Astrocyte (in vitro differentiated cells and primary cell): ENCODE measurements at regions not wholly inside any gene's neighbourhood (a gene's known extent, or its start where the extent isn't known, plus 50 kb on each side); places are given as distances from the start of the nearest gene placed in this dataset.

Experiments used
- DNase-seq: peaks from one replicate; pipeline ENCODE4 v3.0.0-alpha.2; 2010; ENCODE audit warnings: low read depth
- FAIRE-seq: peaks from 2 replicates; lab custom pipeline; 2011; peaks lifted over from hg19 to GRCh38; lab: Jason Lieb, UNC
- H2AFZ ChIP-seq: 2 replicates; pipeline ENCODE4 v1.6.0; 2012; ENCODE audit warnings: low read depth, low read length, inconsistent platforms
- H3K27ac ChIP-seq: 2 replicates; pipeline ENCODE4 v1.5.1; 2011; ENCODE audit warnings: low read depth, low read length, inconsistent platforms
- H3K27me3 ChIP-seq: 2 replicates; pipeline ENCODE4 v1.6.0; 2011; ENCODE audit warnings: low read length, inconsistent platforms; ENCODE audit not compliant: insufficient read depth
- H3K36me3 ChIP-seq: 2 replicates; pipeline ENCODE4 v1.5.1; 2011; ENCODE audit warnings: low read length, inconsistent platforms; ENCODE audit not compliant: insufficient read depth
- H3K4me1 ChIP-seq: 2 replicates; pipeline ENCODE4 v1.5.1; 2011; ENCODE audit warnings: low read length, inconsistent platforms; ENCODE audit not compliant: insufficient read depth
- H3K4me2 ChIP-seq: 2 replicates; pipeline ENCODE4 v1.6.0; 2012; ENCODE audit warnings: low read length, inconsistent platforms
- H3K4me3 ChIP-seq: 2 replicates; pipeline ENCODE4 v1.5.1; 2011; ENCODE audit warnings: low read depth, mild to moderate bottlenecking, low read length, inconsistent platforms; ENCODE audit not compliant: insufficient read depth
- H3K79me2 ChIP-seq: 2 replicates; pipeline ENCODE4 v1.6.0; 2012; ENCODE audit warnings: mild to moderate bottlenecking, low read length, inconsistent platforms; ENCODE audit not compliant: insufficient read depth
- H3K9ac ChIP-seq: 2 replicates; pipeline ENCODE4 v1.6.0; 2012; ENCODE audit warnings: mild to moderate bottlenecking, low read length, inconsistent platforms
- H3K9me3 ChIP-seq: 2 replicates; pipeline ENCODE4 v1.5.1; 2012; ENCODE audit warnings: low read depth, mild to moderate bottlenecking, low read length, inconsistent platforms; ENCODE audit not compliant: insufficient read depth
- H4K20me1 ChIP-seq: 2 replicates; pipeline ENCODE4 v1.6.0; 2012; ENCODE audit warnings: low read length, inconsistent platforms; ENCODE audit not compliant: insufficient read depth
- H3K27ac Mint-ChIP-seq: one replicate; pipeline ENCODE4 v1.8.0; 2021; ENCODE audit warnings: mild to moderate bottlenecking, mixed read lengths; ENCODE audit not compliant: unreplicated experiment
- H3K27me3 Mint-ChIP-seq: one replicate; pipeline ENCODE4 v1.8.0; 2021; ENCODE audit warnings: low read depth, mixed read lengths; ENCODE audit not compliant: unreplicated experiment
- H3K36me3 Mint-ChIP-seq: one replicate; pipeline ENCODE4 v1.8.0; 2021; ENCODE audit warnings: low read depth, mixed read lengths; ENCODE audit not compliant: unreplicated experiment
- H3K4me1 Mint-ChIP-seq: one replicate; pipeline ENCODE4 v1.8.0; 2021; ENCODE audit warnings: low read depth, mixed read lengths; ENCODE audit not compliant: unreplicated experiment
- H3K4me3 Mint-ChIP-seq: one replicate; pipeline ENCODE4 v1.8.0; 2021; ENCODE audit warnings: mild to moderate bottlenecking, moderate library complexity, mixed read lengths; ENCODE audit not compliant: unreplicated experiment
- H3K9me3 Mint-ChIP-seq: one replicate; pipeline ENCODE4 v1.8.0; 2021; ENCODE audit warnings: mild to moderate bottlenecking, mixed read lengths; ENCODE audit not compliant: unreplicated experiment
- EZH2 ChIP-seq: IDR thresholded peaks from 2 replicates; pipeline ENCODE4 v1.6.1; 2012; ENCODE audit warnings: mild to moderate bottlenecking, low read length, inconsistent platforms; ENCODE audit not compliant: insufficient read depth
- TF ChIP-seq, protein P1 (sequence below): IDR thresholded peaks from 2 replicates; pipeline ENCODE4 v1.5.1; 2011; ENCODE audit warnings: low read depth, mild to moderate bottlenecking, inconsistent platforms, low read length, moderate library complexity; ENCODE audit not compliant: insufficient read depth

DNA sequence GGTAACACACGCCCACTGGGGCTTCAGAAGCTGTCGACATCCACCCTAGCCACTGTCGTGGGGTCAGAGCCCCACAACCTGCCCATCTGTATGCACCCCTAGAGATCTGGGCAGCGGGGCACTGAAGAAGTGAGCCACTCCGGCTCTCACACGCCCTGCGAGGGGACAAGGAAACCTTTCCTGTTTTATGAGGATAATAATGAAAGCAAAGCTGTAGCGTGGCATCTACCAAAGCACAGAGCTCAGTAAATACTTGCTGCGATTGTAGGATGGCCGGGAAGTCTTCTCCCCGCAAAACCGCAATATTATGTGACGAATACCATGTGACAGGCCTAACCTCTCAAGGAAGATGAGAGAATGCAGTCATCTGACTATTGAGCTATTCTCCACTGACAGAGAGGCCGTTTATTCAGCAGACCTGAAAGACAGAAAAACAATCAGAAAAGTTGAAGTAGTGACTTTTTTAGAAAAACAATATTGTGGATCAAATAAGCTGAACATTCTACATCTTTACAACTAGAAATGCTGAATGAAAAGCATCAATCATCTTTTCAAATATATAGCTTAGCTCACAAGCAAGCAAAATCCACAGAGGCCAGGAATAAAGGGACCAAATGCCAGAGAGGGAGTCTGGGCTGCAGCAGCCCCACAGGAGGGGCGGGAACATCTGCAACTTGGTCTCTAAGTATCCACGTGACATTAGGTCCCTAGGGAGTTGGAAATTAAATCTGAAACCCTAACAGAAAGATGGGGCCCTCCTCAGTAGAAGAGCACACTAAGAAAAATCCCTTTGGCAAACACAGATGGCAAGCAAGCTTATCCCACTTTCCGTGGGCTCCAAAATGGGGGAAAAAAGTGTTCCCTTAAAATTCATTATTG lies 207.8 kb downstream of the TTLL2 start:
- H3K4me2 ChIP-seq = no peak overlapping the region
- DNase-seq = no peak
- H3K27me3 ChIP-seq = no peaks in the 10 kb centered on the region
- H3K36me3 ChIP-seq = no peaks in the 10 kb centered on the region
- TF ChIP-seq, protein P1, sequence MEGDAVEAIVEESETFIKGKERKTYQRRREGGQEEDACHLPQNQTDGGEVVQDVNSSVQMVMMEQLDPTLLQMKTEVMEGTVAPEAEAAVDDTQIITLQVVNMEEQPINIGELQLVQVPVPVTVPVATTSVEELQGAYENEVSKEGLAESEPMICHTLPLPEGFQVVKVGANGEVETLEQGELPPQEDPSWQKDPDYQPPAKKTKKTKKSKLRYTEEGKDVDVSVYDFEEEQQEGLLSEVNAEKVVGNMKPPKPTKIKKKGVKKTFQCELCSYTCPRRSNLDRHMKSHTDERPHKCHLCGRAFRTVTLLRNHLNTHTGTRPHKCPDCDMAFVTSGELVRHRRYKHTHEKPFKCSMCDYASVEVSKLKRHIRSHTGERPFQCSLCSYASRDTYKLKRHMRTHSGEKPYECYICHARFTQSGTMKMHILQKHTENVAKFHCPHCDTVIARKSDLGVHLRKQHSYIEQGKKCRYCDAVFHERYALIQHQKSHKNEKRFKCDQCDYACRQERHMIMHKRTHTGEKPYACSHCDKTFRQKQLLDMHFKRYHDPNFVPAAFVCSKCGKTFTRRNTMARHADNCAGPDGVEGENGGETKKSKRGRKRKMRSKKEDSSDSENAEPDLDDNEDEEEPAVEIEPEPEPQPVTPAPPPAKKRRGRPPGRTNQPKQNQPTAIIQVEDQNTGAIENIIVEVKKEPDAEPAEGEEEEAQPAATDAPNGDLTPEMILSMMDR = no peak
- TF ChIP-seq EZH2 = no peak
- Mint-ChIP-seq H3K4me1 (no peaks in the 10 kb centered on the region), H3K9me3 (peaks cover 3% of the 10 kb centered on the region), H3K4me3 (no peak overlapping the region), H3K27ac (no peak overlapping the region), H3K36me3 (peaks cover 2% of the 10 kb centered on the region), H3K27me3 (peaks cover 47% of the 10 kb centered on the region)
- FAIRE-seq = no peak
- no peak overlapping the region for H3K9ac ChIP-seq
- H3K9me3 ChIP-seq = no peaks in the 10 kb centered on the region
- no peak overlapping the region for H3K27ac ChIP-seq
- no peak overlapping the region for H3K4me3 ChIP-seq
- no peaks in the 10 kb centered on the region for H4K20me1 ChIP-seq
- no peak overlapping the region for H2AFZ ChIP-seq
- H3K4me1 ChIP-seq = peaks cover under 1% of the 10 kb centered on the region
- no peaks in the 10 kb centered on the region for H3K79me2 ChIP-seq

DNA sequence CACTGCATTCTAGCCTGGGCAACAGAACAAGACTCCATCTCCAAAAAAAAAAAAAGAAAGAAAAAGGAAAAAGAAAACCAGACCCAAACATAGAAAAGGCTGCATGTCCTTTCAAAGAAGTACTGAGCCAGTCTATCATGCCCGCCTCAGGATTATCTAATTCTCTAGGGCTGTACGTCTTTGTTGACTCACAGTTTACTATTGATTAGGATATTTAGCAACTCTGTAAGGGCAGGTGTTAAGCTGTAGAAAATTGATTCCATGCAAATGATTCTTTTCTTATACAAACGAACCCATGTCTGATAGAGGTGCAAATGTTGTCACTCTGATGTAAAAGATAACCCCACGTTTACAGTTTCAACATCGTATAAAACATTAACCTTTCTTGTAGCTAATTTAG lies 209.0 kb downstream of the TTLL2 start:
- H3K9me3 ChIP-seq = no peaks in the 10 kb centered on the region
- no peak overlapping the region for H2AFZ ChIP-seq
- Mint-ChIP-seq H3K27ac (no peak overlapping the region), H3K4me1 (peaks cover 6% of the 10 kb centered on the region), H3K4me3 (no peak overlapping the region), H3K36me3 (peaks cover 2% of the 10 kb centered on the region), H3K27me3 (peaks cover 36% of the 10 kb centered on the region), H3K9me3 (peaks cover 3% of the 10 kb centered on the region)
- H3K36me3 ChIP-seq = no peaks in the 10 kb centered on the region
- H3K27me3 ChIP-seq = no peaks in the 10 kb centered on the region
- no peak overlapping the region for H3K4me3 ChIP-seq
- H3K4me2 ChIP-seq = no peak overlapping the region
- H4K20me1 ChIP-seq = no peaks in the 10 kb centered on the region
- FAIRE-seq = no peak
- TF ChIP-seq EZH2 = no peak
- TF ChIP-seq, protein P1 = no peak
- H3K4me1 ChIP-seq = peaks cover 4% of the 10 kb centered on the region
- no peak overlapping the region for H3K9ac ChIP-seq
- no peak overlapping the region for H3K27ac ChIP-seq
- no peak for DNase-seq
- no peaks in the 10 kb centered on the region for H3K79me2 ChIP-seq

DNA sequence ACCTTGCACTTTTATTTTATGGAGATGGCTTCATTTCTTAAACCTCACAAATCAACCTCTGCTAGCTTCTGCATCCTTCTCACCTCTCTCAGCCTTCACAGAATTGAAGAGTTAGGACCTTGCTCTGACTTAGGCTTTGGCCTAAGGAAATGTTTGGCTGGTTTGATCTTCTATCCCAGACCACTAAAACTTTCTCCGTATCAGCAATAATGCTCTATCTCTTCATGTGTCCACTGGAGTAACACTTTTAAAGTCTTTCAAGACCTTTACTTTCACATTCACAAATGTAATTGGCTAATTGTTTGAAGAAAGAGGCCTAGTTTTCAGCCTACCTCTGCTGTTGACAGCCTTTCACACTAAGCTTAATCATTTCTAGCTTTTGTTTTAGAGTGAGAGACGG lies 212.9 kb downstream of the TTLL2 start:
- peaks cover 12% of the 10 kb centered on the region for H3K9me3 Mint-ChIP-seq
- Histone ChIP-seq H3K9me3 (no peaks in the 10 kb centered on the region), H3K9ac (no peak overlapping the region), H3K36me3 (no peaks in the 10 kb centered on the region), H3K27me3 (no peaks in the 10 kb centered on the region), H3K4me2 (no peak overlapping the region), H3K4me1 (peaks cover 4% of the 10 kb centered on the region), H3K79me2 (no peaks in the 10 kb centered on the region), H3K27ac (no peak overlapping the region), H4K20me1 (no peaks in the 10 kb centered on the region), H2AFZ (no peak overlapping the region), H3K4me3 (no peak overlapping the region)
- peaks cover 2% of the 10 kb centered on the region for H3K36me3 Mint-ChIP-seq
- no peak overlapping the region for H3K4me3 Mint-ChIP-seq
- DNase-seq = no peak
- peaks cover 6% of the 10 kb centered on the region for H3K4me1 Mint-ChIP-seq
- H3K27ac Mint-ChIP-seq = no peak overlapping the region
- no peak for FAIRE-seq
- H3K27me3 Mint-ChIP-seq = peaks cover 1% of the 10 kb centered on the region
- no peak for TF ChIP-seq EZH2
- TF ChIP-seq, protein P1 = no peak
